Endothelial cell (in vitro differentiated cells): ENCODE measurements at regions not wholly inside any gene's neighbourhood (a gene's known extent, or its start where the extent isn't known, plus 50 kb on each side); places are given as distances from the start of the nearest gene placed in this dataset.
"Not testable (repeated sequence)": the region's sequence is repeated elsewhere in the genome, so short reads cannot be mapped to it uniquely, and the experiment has no call there.

Source experiments
- DNase-seq: peaks from one replicate; pipeline ENCODE4 v3.0.0; 2021; ENCODE audit warnings: low spot score
- H3K27ac Mint-ChIP-seq: one replicate; pipeline ENCODE4 v1.8.0; 2021; ENCODE audit warnings: mixed read lengths, inconsistent platforms; ENCODE audit not compliant: unreplicated experiment
- H3K27me3 Mint-ChIP-seq: one replicate; pipeline ENCODE4 v1.8.0; 2021; ENCODE audit warnings: mild to moderate bottlenecking, moderate library complexity, mixed read lengths, inconsistent platforms; ENCODE audit not compliant: unreplicated experiment
- H3K36me3 Mint-ChIP-seq: one replicate; pipeline ENCODE4 v1.8.0; 2021; ENCODE audit warnings: mild to moderate bottlenecking, low read depth, mixed read lengths, inconsistent platforms; ENCODE audit not compliant: unreplicated experiment
- H3K4me1 Mint-ChIP-seq: one replicate; pipeline ENCODE4 v1.8.0; 2021; ENCODE audit warnings: mild to moderate bottlenecking, mixed read lengths, inconsistent platforms; ENCODE audit not compliant: unreplicated experiment
- H3K4me3 Mint-ChIP-seq: one replicate; pipeline ENCODE4 v1.8.0; 2021; ENCODE audit warnings: mild to moderate bottlenecking, mixed read lengths, inconsistent platforms; ENCODE audit not compliant: unreplicated experiment
- H3K9me3 Mint-ChIP-seq: one replicate; pipeline ENCODE4 v1.8.0; 2021; ENCODE audit warnings: mixed read lengths, inconsistent platforms; ENCODE audit not compliant: unreplicated experiment

DNA sequence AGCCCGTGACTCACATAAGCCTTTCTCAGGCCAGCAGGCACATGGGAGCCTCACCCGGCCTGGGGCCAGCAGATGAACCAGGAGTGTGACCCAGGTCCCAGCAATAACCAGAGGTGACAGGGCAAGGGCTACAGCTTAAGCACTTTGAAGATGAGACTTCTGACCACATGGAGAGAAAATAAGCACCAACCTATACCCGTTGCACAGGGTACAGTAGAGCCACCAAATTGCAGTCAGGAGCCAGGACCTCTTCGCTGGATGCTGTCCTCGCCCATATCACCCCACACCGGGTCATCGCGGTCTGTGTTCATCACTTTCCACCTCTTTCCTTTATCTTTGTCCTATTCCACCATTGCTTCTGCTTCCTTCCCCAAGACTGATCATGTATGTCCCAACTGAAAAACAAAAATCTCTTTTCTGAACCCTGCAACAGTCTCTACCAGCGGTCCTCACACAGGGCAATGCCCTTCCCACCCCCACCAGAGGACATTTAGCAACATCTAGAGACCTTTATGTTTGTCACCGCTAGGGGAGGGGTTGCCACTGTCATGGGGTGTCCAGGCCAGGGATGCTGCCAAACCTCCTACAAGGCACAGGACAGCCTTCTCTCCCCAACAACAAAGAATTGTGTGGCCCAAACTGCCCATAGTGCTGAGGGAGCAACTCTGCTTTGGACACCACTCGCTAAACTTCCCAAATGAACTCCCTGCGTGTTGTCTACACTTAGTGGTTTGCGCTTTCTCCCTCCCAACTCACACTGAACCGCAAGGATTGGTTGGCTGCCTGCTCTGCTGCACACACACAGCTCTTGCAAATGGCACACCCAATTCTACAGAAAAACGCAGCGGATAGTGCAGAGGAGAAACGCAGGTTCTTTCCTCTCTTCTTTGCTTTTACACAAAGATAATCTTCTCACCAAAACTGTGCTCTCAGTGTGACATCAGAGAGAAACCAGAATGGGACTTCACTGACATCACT, 219.4 kb upstream of the FRG1 start:
- not testable (repeated sequence) for H3K36me3 Mint-ChIP-seq, H3K4me1 Mint-ChIP-seq, DNase-seq

DNA sequence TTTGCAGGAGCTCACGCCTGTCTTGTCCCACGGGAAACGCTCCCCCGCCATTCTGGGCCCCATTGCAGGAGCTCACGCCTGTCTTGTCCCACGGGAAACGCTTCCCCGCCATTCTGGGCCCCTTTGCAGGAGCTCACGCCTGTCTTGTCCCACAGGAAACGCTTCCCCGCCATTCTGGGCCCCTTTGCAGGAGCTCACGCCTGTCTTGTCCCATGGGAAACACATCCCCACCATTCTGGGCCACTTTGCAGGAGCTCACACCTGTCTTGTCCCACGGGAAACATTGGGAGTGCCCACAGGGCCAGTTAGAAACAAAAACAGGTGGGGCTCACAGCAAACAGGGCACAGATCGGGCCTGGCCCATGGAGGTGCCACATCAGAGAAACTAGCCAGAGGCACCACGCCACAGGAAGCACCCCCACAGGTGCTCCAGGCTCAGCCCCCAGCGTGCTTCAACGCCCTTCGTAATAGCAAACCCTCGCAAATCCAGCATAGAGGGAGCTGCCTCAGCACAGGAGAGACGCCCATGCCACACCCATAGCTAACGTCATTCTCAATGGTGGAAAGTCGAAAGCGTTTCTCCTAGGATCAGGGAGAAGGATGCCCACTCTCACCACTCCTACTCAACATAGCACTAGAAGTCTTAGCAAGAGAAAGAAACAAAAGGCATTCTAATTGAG, 218.2 kb upstream of the FRG1 start:
- not testable (repeated sequence) for H3K36me3 Mint-ChIP-seq, H3K4me1 Mint-ChIP-seq, H3K27me3 Mint-ChIP-seq, H3K9me3 Mint-ChIP-seq
- DNase-seq, result peak; percentile 47
- H3K4me3 Mint-ChIP-seq, result peak overlapping the region; percentile 83
- H3K27ac Mint-ChIP-seq, result peak overlapping the region; percentile 18

More for the DNA sequence above, 219.4 kb upstream of the FRG1 start:
- H3K4me3 Mint-ChIP-seq, result peak overlapping the region; percentile 86
- H3K9me3 Mint-ChIP-seq, H3K27me3 Mint-ChIP-seq, H3K27ac Mint-ChIP-seq: not testable (repeated sequence)

DNA sequence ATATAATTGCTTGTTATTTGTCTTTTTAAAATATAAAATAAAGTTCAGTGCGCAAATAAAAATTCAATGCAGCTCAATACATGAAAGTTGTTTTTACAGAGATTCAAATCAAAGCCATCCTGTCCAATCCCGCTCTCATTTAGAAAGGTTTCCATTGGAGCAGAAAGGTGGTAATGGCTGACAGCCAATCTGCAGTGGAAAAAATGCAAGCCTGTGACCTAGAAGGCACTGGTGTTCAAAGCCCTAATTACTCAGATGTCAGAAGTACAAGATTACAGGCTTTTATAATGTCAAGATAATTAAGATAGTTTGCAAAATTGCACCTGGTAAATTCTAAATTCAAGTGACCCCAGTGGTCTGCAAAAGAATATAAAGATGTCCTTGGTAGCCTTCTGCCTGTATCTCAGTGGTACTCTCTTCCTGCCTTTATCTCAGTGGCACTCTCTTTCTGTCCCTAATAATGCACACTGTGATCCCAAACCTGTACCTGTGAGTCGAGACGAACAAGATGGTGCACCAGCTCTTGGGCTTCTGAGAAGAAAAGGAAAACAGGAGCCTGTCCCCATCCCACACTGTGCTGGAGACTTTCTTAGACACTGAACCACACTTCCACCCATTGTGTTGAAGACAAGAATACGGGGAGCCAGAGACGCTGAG, 212.6 kb upstream of the FRG1 start:
- not testable (repeated sequence) for H3K27ac Mint-ChIP-seq, H3K9me3 Mint-ChIP-seq, DNase-seq, H3K36me3 Mint-ChIP-seq, H3K4me3 Mint-ChIP-seq, H3K27me3 Mint-ChIP-seq, H3K4me1 Mint-ChIP-seq

DNA sequence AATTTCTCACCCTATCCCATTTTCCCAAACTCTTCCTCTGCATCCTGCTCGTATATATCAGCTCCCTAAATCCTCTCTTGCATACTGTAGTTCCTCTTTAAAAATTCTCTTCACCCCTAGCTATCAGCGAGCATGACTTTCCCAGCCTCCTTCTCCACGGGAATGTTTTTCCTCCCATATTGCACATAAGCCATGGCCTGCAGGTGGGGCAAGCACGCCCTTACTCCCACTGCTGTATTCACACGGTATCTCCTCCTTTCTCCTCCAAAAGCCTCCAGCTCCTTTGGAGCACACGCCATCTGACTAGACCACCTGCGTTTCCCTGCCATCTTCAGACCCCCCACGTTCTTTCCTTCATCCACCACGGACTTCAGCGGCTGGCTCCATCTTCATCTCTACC, 208.7 kb upstream of the FRG1 start:
- H3K9me3 Mint-ChIP-seq, result peaks cover 15% of the 10 kb centered on the region
- H3K36me3 Mint-ChIP-seq, result peaks cover 13% of the 10 kb centered on the region
- H3K4me3 Mint-ChIP-seq, H3K27me3 Mint-ChIP-seq, H3K4me1 Mint-ChIP-seq, DNase-seq, H3K27ac Mint-ChIP-seq: not testable (repeated sequence)

DNA sequence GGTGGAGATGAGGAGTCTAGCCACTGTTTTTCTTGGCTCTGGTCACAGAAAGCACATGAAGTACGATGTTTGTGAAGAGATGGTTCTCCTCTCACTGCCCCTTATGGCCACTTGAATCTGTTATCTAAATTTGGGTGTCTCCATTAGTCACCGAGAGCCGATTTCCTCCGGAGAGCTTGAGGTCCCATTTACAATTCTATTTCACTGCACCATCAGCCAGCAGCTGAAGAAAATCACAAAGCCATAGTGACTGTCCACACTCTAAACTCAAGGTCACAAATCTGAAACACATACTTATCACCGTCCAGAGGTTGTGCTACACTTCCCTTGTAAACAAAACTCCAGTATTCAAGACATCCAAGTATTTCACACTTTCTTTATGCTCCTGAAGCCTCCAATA, 207.2 kb upstream of the FRG1 start:
- not testable (repeated sequence) for H3K4me1 Mint-ChIP-seq, DNase-seq, H3K4me3 Mint-ChIP-seq, H3K27ac Mint-ChIP-seq, H3K27me3 Mint-ChIP-seq
- H3K9me3 Mint-ChIP-seq, result peaks cover 15% of the 10 kb centered on the region
- peaks cover 13% of the 10 kb centered on the region for H3K36me3 Mint-ChIP-seq

DNA sequence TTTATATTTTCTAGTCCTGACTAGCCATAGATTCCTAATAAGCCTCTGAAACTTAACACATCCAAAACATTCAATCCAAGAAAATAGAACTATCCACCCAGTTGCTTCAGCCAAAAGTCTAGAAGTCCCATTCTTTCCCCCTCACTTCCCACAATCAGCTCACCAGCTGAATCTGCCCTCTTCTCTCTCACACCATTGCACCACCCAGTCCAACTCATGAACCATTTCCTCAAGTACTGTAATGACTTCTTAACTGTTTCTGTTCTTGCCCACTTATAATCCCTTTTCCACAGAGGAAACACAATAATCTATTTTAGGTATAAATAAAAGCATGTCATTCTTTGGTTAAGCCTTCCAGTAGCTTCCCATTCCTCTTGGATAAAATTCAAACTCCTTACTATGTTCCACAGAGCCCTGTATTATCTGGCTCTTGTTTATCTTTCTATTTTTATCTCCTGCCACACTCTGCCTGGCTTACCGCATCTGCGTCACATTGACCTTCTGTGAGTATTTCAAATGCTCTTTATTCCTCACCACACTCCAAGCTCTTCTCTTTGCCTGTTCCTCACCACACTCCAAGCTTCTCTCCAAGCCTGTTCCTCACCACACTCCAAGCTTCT, 205.9 kb upstream of the FRG1 start:
- not testable (repeated sequence) for H3K4me1 Mint-ChIP-seq, H3K27ac Mint-ChIP-seq, DNase-seq, H3K4me3 Mint-ChIP-seq
- H3K9me3 Mint-ChIP-seq, result peaks cover 15% of the 10 kb centered on the region
- peaks cover 13% of the 10 kb centered on the region for H3K36me3 Mint-ChIP-seq
- H3K27me3 Mint-ChIP-seq, result peaks cover 12% of the 10 kb centered on the region

DNA sequence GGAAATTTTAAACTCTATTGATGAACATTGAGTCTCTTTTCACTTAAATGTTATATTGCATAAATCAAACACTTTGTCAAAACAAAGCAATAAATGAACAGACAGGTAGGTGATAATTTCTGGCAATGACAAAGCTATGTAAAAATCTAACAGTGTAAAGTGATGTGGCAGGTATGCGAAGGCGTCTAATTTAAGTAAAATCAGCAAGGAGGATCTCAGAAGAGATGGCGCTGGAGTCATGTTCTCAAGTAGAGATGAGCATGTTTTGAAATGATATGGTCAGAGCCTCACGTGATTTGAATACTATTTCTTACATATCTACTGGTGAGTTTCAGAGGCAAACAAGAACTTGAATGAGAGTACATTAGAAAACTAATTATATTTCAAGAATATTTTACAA, 204.0 kb upstream of the FRG1 start:
- DNase-seq, H3K27ac Mint-ChIP-seq, H3K4me3 Mint-ChIP-seq, H3K4me1 Mint-ChIP-seq: not testable (repeated sequence)
- H3K36me3 Mint-ChIP-seq, result peaks cover 17% of the 10 kb centered on the region
- H3K27me3 Mint-ChIP-seq, result peaks cover 12% of the 10 kb centered on the region
- peaks cover 15% of the 10 kb centered on the region for H3K9me3 Mint-ChIP-seq

DNA sequence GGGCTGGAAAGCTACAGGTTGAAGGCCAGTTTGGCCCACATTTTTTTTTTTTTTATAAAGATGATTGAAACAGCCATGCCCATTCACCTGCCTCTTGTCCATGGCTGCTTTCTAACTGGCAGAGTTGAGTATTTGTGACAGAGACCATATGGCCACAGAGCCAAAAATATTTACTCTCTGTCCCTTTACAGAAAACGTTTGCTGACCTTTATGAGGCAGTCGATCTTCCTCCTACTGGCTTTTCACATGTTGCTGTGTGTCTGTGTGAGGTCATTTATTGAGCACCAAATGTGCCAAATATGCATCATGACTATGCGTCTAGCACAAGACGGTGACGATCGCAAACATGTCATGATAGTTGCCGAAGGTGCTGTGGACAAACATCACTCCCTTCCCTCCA, 200.6 kb upstream of the FRG1 start:
- H3K27me3 Mint-ChIP-seq, H3K36me3 Mint-ChIP-seq, DNase-seq, H3K4me3 Mint-ChIP-seq, H3K4me1 Mint-ChIP-seq, H3K27ac Mint-ChIP-seq, H3K9me3 Mint-ChIP-seq: not testable (repeated sequence)
